ENCODE measurements at regions not wholly inside any gene's neighbourhood (a gene's known extent, or its start where the extent isn't known, plus 50 kb on each side); places are given as distances from the start of the nearest gene placed in this dataset.

GRCh38 chr7:113370910-113371309 is 252.6 kb upstream of the SMIM30 start:
- TF ChIP-seq POLR2A (IDR thresholded peaks at IDR 0.05) (no peak), CTCF (IDR thresholded peaks at IDR 0.05) (no peak)

Measured in breast epithelium (tissue), 3 donors.